Vagina (tissue), 2 donors: ENCODE measurements at regions not wholly inside any gene's neighbourhood (a gene's known extent, or its start where the extent isn't known, plus 50 kb on each side); places are given as distances from the start of the nearest gene placed in this dataset.

ENCODE experiments used
- CTCF ChIP-seq, 3 experiments: fragments of 450-650 bp in 2 of 3; fragments of 200-600 bp in 1 of 3; sonication (generic) in 1 of 3; IDR thresholded peaks; one replicate each; pipeline ENCODE4 v1.5.1; 2017 to 2019; ENCODE audit warnings: antibody characterized with exemption in 3 of 3, mild to moderate bottlenecking in 2 of 3, moderate library complexity in 2 of 3
- POLR2A ChIP-seq, 2 donors: fragments of 450-650 bp; IDR thresholded peaks; one replicate each; pipeline ENCODE4 v1.6.1; 2017; ENCODE audit warnings: antibody characterized with exemption in 2 of 2, mild to moderate bottlenecking in 2 of 2, moderate library complexity in 2 of 2

DNA sequence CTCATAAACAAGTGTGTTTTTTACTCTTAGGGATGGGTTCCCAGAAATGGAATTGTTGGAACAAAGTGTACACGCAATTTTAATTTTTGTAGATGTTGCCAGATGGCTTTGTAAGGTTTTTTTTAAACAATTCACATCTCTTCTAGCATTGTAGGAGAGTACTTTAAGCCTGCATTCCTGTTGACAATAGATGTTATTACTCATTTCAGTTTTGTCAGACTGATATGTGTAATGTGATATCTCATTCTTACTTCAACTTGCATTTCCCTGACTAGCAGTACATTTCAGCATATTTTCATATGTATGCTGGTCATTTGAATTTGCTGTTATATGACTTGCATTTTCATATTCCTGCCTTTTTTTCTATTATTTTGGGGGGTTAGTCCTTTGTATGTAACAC lies 186.6 kb upstream of the SLITRK6 start:
- TF ChIP-seq CTCF (IDR thresholded peaks at IDR 0.05) (no peak), POLR2A (IDR thresholded peaks at IDR 0.05) (no peak)
